ENCODE measurements at regions not wholly inside any gene's neighbourhood (a gene's known extent, or its start where the extent isn't known, plus 50 kb on each side); places are given as distances from the start of the nearest gene placed in this dataset.

DNA sequence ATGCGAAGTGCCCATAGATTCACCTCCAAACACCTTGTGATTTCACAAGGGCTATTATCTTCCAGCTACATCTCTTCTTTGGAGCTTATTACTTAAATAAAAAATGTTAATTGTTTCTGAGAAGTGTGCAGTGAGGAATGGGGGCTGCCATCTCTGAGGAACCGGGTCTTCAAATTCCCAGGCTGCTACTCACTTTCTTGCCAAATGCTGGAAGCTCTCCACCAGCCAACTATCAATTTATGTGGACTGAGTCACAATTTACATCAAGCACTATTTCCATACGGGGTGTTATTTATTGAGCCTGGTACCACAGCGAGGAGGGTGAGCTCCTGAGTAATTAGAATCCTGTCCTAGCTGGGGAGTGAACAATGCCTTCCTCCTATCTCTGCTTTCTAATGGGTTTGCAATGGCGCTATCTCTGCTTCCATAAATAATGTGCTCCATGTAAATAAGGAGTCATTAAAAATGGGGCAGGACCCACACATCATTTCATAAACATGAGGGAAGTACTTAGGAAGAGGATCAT lies 898.3 kb downstream of the VRK1 start:
- TF ChIP-seq TAF1 (IDR thresholded peaks at IDR 0.05; ENCODE audit: low read depth, low read length) (no peak), POLR2A (IDR thresholded peaks at IDR 0.05; ENCODE audit: low read depth, low read length) (no peak), POLR2AphosphoS5 (IDR thresholded peaks at IDR 0.05; ENCODE audit: low read depth, low read length) (no peak), POU2F2 (IDR thresholded peaks at IDR 0.05; ENCODE audit: low read depth, low read length) (no peak), PAX5 (IDR thresholded peaks at IDR 0.05; ENCODE audit: insufficient read depth, low read length, severe bottlenecking) (no peak), SPI1 (IDR thresholded peaks at IDR 0.05; ENCODE audit: low read depth, low read length) (no peak)

Data from GM12891 (cell line).